Right cardiac atrium (tissue), 5 donors: ENCODE measurements at regions not wholly inside any gene's neighbourhood (a gene's known extent, or its start where the extent isn't known, plus 50 kb on each side); places are given as distances from the start of the nearest gene placed in this dataset.
A peak's percentile ranks its signal among the peaks of the same experiment; 100 is the strongest.

Source experiments
- ATAC-seq, 2 donors: fragments of 200-7000 bp; cut with Tn5 transposase; one replicate each; pipeline versions ENCODE4 v1.8.0 to v1.9.1; 2020; ENCODE audit warnings: moderate library complexity in 2 of 2, mild to moderate bottlenecking in 1 of 2
- DNase-seq, 3 donors: peaks; one replicate each; pipeline ENCODE4 v3.0.0-alpha.2; 2020
- H3K27ac ChIP-seq: one replicate; pipeline ENCODE4 v1.5.1; 2013; ENCODE audit warnings: mild to moderate bottlenecking, low read length, control low read depth, moderate library complexity
- H3K27me3 ChIP-seq: one replicate; pipeline ENCODE4 v1.6.1; 2013; ENCODE audit not compliant: control insufficient read depth, insufficient read depth
- H3K4me1 ChIP-seq: one replicate; pipeline ENCODE4 v1.6.1; 2013; ENCODE audit warnings: low read length; ENCODE audit not compliant: control insufficient read depth, insufficient read depth
- H3K4me3 ChIP-seq: one replicate; pipeline ENCODE4 v1.5.1; 2013; ENCODE audit warnings: low read length, control low read depth
- H3K9me3 ChIP-seq: one replicate; pipeline ENCODE4 v1.6.1; 2013; ENCODE audit warnings: low read length; ENCODE audit not compliant: control insufficient read depth
- WGBS: extraction: QIAGEN DNeasy Blood & Tissue Kit; methylation state at CpG from one replicate; pipeline ENCODE4 v1.1.7; 2013; 5-methylcytosine and 5-hydroxymethylcytosine counted together
- intact Hi-C, 4 donors: fragments of 100-400 bp; cut with DNase I; formaldehyde crosslinking; loops; one replicate each; pipeline versions ENCODE4 v1.11.0 to v1.14.0; 2022 to 2023
- donor health status: healthy with polysubstance abuse.
- donor health status: DM: no; HTN: yes; CAD: no.
- donor health status: DM: no; HTN: no; CAD: no.
- donor health status: DM: no; HTN: yes; CAD: no; lungs with severe emphysema.
- donor health status: DM: yes; HTN: yes; CAD: no.

DNA sequence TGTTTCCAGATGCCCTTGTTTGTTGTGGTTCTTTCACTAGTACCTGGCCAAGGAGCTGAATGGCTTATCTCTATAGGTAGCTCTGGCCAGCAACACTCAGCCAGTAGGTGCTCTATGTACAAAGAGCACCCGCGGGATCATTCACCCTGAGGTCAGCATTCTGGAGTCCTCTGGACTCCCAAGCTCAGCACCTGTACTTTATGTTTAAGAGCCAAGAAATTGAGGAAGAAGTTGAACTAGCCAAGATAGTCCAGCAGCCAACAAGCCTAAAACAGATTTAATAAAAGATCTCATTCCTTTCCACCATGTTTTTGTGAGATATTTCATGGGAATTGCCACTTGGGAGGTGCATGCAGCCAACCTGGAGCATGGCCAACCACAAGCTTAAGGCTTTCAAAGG, 242.6 kb upstream of the PAPPA start:
- WGBS = 88% methylated on average over 2 of the region's 2 CpGs
- H3K4me1 ChIP-seq = no peaks in the 10 kb centered on the region

GRCh38 chr9:115912086-115912485, 241.5 kb upstream of the PAPPA start:
- ATAC-seq = no peak
- WGBS = 82% methylated on average over 4 of the region's 4 CpGs

More for the DNA sequence above, 242.6 kb upstream of the PAPPA start:
- H3K4me3 ChIP-seq = no peak overlapping the region
- H3K27me3 ChIP-seq = no peaks in the 10 kb centered on the region
- intact Hi-C loops = no loop called here
- DNase-seq = no peak
- H3K9me3 ChIP-seq = no peaks in the 10 kb centered on the region
- H3K27ac ChIP-seq = no peak overlapping the region
- no peak for ATAC-seq

DNA sequence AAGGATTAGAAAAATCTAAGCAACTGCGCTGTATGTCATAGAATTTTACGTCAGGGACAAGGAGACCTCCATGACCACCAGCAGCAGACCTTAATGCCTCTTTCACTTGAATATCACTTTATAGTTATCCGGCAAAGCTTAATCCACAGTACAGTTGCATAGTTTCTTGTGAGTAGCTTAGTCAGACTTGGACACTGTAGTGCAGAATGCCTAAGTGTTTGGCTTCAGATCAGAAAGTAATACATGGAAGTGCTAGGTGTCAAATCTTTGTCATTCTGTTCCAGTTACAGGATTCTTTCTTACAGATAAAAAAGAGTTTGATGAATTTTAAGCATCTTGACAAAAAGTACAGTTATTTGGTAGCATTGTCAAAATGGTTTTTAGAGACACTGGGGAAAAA, 239.9 kb upstream of the PAPPA start:
- no peak for DNase-seq
- H3K27ac ChIP-seq = no peak overlapping the region
- no peaks in the 10 kb centered on the region for H3K4me1 ChIP-seq
- H3K27me3 ChIP-seq = no peaks in the 10 kb centered on the region
- H3K4me3 ChIP-seq = no peak overlapping the region
- H3K9me3 ChIP-seq = no peaks in the 10 kb centered on the region
- 63% methylated on average over 3 of the region's 3 CpGs for WGBS
- ATAC-seq = no peak
- intact Hi-C loops = no loop called here

More at GRCh38 chr9:115912086-115912485, 241.5 kb upstream of the PAPPA start:
- no peaks in the 10 kb centered on the region for H3K4me1 ChIP-seq
- no peak overlapping the region for H3K27ac ChIP-seq
- no peak for DNase-seq
- H3K4me3 ChIP-seq = no peak overlapping the region
- H3K27me3 ChIP-seq = no peaks in the 10 kb centered on the region
- intact Hi-C loops = no loop called here
- no peaks in the 10 kb centered on the region for H3K9me3 ChIP-seq

DNA sequence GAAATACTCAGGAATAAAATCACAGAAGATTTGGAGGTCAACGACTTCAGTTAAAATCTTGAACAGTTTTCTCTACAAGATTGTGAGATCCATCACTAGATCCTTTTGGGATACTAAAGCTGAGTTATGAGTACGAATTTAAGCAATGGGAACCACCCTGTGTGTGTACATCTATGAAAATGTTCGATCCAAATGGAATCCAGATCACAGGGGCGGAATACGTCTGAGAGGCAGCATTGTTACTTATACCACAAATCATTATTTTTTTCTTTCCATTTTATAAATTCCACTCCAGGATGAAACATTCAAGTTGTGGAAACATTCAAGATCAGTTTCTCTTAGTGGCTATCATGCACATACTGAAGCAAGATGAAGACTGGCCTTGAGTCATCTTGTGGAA, 239.3 kb upstream of the PAPPA start:
- H3K4me1 ChIP-seq = no peaks in the 10 kb centered on the region
- H3K27ac ChIP-seq = no peak overlapping the region
- H3K9me3 ChIP-seq = no peaks in the 10 kb centered on the region
- no peaks in the 10 kb centered on the region for H3K27me3 ChIP-seq
- ATAC-seq (no peak), DNase-seq (no peak)
- H3K4me3 ChIP-seq = no peak overlapping the region
- intact Hi-C loops = no loop called here
- WGBS = 78% methylated on average over 5 of the region's 5 CpGs

- ATAC-seq = peak; percentile 28 to 62
- Histone ChIP-seq H3K9me3 (no peaks in the 10 kb centered on the region), H3K27me3 (no peaks in the 10 kb centered on the region), H3K4me1 (peaks cover 3% of the 10 kb centered on the region), H3K27ac (no peak overlapping the region), H3K4me3 (no peak overlapping the region)
- no peak for DNase-seq
- intact Hi-C loops = no loop called here
- WGBS = 70% methylated on average over 8 of the region's 8 CpGs
Measured at GRCh38 chr9:115921301-115921700, 232.3 kb upstream of the PAPPA start.

DNA sequence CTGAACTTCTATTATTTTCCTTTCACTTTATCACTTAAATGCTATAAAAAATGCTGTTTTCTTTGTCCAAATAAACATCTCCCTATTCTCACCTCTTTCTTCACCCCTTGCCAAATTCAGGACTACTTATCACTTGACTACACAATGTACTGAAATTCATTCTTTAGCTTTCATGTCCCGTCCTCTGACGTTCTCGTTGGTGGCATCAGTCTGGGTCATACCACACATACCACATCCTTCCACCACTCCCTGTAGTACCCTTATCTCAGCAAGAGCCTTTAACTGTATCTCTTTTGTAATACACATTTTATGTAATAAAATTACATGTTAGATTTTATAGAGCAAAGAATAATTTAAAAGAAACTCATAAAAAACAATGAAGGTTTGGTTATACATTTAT, 231.1 kb upstream of the PAPPA start:
- no peak overlapping the region for H3K27ac ChIP-seq
- H3K4me1 ChIP-seq = peaks cover 3% of the 10 kb centered on the region
- ATAC-seq (peak in 1 of 2 donors; percentile 55), DNase-seq (no peak)
- intact Hi-C loops = no loop called here
- H3K27me3 ChIP-seq = no peaks in the 10 kb centered on the region
- 40% methylated on average over 3 of the region's 3 CpGs for WGBS
- H3K4me3 ChIP-seq = no peak overlapping the region
- no peaks in the 10 kb centered on the region for H3K9me3 ChIP-seq

DNA sequence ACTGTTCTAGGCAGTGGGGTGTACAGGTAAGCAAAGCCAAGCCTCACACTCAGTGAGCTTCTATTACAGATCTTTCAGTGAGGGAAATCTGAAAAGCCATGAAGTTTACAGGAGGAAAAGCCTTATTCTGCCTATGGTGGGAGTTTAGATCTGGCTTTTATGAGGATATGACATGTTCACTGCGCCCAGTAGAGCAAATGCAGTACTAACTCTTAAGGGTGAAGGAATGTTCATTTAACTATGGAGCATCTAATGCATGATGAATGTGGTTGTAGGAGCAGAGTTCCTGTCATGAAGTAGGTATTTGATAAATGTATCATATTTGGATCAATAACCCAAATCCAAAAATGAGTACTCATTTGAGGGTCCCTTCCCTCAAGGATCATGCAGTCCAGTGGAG, 230.2 kb upstream of the PAPPA start:
- Histone ChIP-seq H3K4me1 (peaks cover 3% of the 10 kb centered on the region), H3K4me3 (no peak overlapping the region), H3K27me3 (no peaks in the 10 kb centered on the region), H3K9me3 (no peaks in the 10 kb centered on the region), H3K27ac (no peak overlapping the region)
- WGBS = 82% methylated on average over 1 of the region's 1 CpG
- DNase-seq = no peak
- intact Hi-C loops = no loop called here
- ATAC-seq = no peak

- ATAC-seq (peak; percentile 95), DNase-seq (peak in 2 of 3 donors; percentile 20 to 58)
Measured at GRCh38 chr9:115923903-115924668, 229.5 kb upstream of the PAPPA start.

GRCh38 chr9:115924669-115924987, 229.0 kb upstream of the PAPPA start:
- ATAC-seq = no peak
- Histone ChIP-seq H3K4me3 (no peak overlapping the region), H3K27me3 (no peaks in the 10 kb centered on the region), H3K4me1 (peaks cover 3% of the 10 kb centered on the region), H3K9me3 (no peaks in the 10 kb centered on the region), H3K27ac (no peak overlapping the region)
- no peak for DNase-seq
- intact Hi-C loops = no loop called here

More at GRCh38 chr9:115923903-115924668, 229.5 kb upstream of the PAPPA start:
- Histone ChIP-seq H3K4me3 (no peak overlapping the region), H3K9me3 (no peaks in the 10 kb centered on the region), H3K4me1 (peaks cover 3% of the 10 kb centered on the region), H3K27ac (no peak overlapping the region), H3K27me3 (no peaks in the 10 kb centered on the region)
- intact Hi-C loops = no loop called here
- 36% methylated on average over 5 of the region's 5 CpGs for whole genome bisulfite sequencing

- Histone ChIP-seq H3K9me3 (no peaks in the 10 kb centered on the region), H3K27ac (no peak overlapping the region), H3K27me3 (no peaks in the 10 kb centered on the region), H3K4me1 (peaks cover 3% of the 10 kb centered on the region), H3K4me3 (no peak overlapping the region)
- DNase-seq = no peak
- intact Hi-C loops = no loop called here
- ATAC-seq = no peak
- WGBS = 79% methylated on average over 2 of the region's 2 CpGs
Measured at GRCh38 chr9:115925424-115925823, 228.2 kb upstream of the PAPPA start.

DNA sequence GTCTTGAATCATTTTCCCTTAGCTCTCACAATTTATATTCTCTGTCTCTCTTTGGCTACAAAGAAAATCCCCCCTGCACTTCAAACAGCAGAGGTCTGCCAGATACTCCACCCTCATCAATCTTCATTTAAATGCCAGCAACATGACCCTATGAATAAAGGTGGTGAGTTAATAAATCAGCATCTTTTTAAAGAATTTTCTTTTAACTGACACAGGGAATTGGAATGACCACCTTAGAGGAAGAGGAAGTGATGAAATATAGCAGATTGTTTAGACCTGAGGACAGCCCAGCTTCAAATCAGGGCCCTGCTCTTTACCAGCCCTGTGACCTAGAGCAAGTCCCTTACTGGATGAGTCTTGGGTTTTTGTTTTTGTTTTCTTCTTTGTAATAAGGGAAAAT, 223.1 kb upstream of the PAPPA start:
- Histone ChIP-seq H3K27me3 (no peaks in the 10 kb centered on the region), H3K4me3 (no peak overlapping the region), H3K4me1 (no peaks in the 10 kb centered on the region), H3K9me3 (no peaks in the 10 kb centered on the region), H3K27ac (no peak overlapping the region)
- intact Hi-C loops = no loop called here
- ATAC-seq (no peak), DNase-seq (no peak)

DNA sequence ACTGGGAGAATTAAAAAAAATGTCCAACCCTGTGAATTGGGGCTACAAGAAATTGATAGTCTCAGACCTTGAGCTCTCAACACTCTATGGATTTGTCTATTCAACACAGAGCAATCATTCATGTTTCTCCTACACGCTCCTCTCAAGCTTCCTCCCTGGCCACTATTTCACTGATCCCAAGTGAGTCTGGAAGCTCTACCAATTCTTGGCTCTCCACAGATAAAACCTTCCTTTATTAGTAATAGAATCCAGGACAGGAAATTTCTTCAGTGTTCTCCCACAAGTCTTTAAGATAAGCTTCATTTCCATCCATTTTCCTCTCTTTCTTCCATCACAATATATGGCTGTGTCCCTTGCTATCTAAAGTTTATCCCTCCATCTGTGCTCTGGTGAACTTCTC, 215.1 kb upstream of the PAPPA start:
- DNase-seq (no peak), ATAC-seq (no peak)
- no peaks in the 10 kb centered on the region for H3K9me3 ChIP-seq
- intact Hi-C loops = no loop called here
- H3K27ac ChIP-seq = no peak overlapping the region
- H3K27me3 ChIP-seq = no peaks in the 10 kb centered on the region
- no peaks in the 10 kb centered on the region for H3K4me1 ChIP-seq
- 55% methylated on average over 1 of the region's 1 CpG for WGBS
- H3K4me3 ChIP-seq = no peak overlapping the region
